AG04450 (cell line): ENCODE measurements at regions not wholly inside any gene's neighbourhood (a gene's known extent, or its start where the extent isn't known, plus 50 kb on each side); places are given as distances from the start of the nearest gene placed in this dataset.

Experiments used
- CTCF ChIA-PET: fragments of 300-600, 350-600 bp; formaldehyde crosslinking; extraction: SDS; loops from one replicate; lab custom pipeline; 2022; ENCODE audit warnings: antibody characterized with exemption, inconsistent platforms; lab: Charles Lee
- POLR2A ChIA-PET: fragments of 350-600 bp; formaldehyde crosslinking; extraction: SDS; loops from one replicate; lab custom pipeline; 2021; ENCODE audit warnings: antibody characterized with exemption, inconsistent platforms; lab: Yijun Ruan, JAX
- DNase-seq: peaks from one replicate; pipeline ENCODE4 v3.0.0-alpha.2; 2011; ENCODE audit warnings: low read depth, low spot score
- H3K27ac ChIP-seq: one replicate; pipeline ENCODE4 v1.5.1; 2012; ENCODE audit warnings: low read depth, low read length, control low read depth
- H3K27me3 ChIP-seq: one replicate; pipeline ENCODE4 v1.6.0; 2012; ENCODE audit warnings: low read length; ENCODE audit not compliant: control insufficient read depth, insufficient read depth
- H3K4me3 ChIP-seq: 2 replicates; pipeline ENCODE4 v1.5.1; 2011; ENCODE audit warnings: mild to moderate bottlenecking, low read depth, low read length, control low read depth
- H3K9me3 ChIP-seq: 2 replicates; pipeline ENCODE4 v1.5.1; 2012; ENCODE audit warnings: low read length; ENCODE audit not compliant: control insufficient read depth, insufficient read depth
- TF ChIP-seq, protein P1 (sequence below): IDR thresholded peaks from 2 replicates; pipeline ENCODE4 v1.5.1; 2011; ENCODE audit warnings: low read depth, low read length, control low read depth, inconsistent platforms

DNA sequence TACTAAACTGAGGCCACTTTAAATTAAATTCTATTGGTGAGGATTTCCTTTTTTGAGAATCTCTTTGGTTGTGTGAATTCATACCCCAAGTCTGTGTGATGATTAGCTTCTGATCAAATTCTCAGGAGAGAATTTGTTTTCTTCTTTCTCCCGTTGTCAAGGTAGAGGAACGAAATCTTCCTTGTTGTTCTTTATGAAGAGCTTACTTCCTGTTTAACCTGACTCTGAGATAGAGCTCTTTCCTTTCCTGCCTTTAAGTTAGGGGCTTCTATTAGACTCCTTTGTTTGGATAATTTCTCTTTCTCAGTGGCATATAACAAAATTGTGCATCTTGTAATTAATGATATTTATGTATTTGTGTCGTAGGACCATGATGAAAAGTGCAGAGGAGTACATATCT is 572.1 kb downstream of the REEP3 start:
- POLR2A ChIA-PET, result no interaction called here
- Histone ChIP-seq H3K9me3 (no peaks in the 10 kb centered on the region), H3K4me3 (no peak overlapping the region), H3K27me3 (no peaks in the 10 kb centered on the region), H3K27ac (no peak overlapping the region)
- no peak for DNase-seq
- TF ChIP-seq, protein P1, sequence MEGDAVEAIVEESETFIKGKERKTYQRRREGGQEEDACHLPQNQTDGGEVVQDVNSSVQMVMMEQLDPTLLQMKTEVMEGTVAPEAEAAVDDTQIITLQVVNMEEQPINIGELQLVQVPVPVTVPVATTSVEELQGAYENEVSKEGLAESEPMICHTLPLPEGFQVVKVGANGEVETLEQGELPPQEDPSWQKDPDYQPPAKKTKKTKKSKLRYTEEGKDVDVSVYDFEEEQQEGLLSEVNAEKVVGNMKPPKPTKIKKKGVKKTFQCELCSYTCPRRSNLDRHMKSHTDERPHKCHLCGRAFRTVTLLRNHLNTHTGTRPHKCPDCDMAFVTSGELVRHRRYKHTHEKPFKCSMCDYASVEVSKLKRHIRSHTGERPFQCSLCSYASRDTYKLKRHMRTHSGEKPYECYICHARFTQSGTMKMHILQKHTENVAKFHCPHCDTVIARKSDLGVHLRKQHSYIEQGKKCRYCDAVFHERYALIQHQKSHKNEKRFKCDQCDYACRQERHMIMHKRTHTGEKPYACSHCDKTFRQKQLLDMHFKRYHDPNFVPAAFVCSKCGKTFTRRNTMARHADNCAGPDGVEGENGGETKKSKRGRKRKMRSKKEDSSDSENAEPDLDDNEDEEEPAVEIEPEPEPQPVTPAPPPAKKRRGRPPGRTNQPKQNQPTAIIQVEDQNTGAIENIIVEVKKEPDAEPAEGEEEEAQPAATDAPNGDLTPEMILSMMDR, result no peak
- CTCF ChIA-PET, result no interaction called here

DNA sequence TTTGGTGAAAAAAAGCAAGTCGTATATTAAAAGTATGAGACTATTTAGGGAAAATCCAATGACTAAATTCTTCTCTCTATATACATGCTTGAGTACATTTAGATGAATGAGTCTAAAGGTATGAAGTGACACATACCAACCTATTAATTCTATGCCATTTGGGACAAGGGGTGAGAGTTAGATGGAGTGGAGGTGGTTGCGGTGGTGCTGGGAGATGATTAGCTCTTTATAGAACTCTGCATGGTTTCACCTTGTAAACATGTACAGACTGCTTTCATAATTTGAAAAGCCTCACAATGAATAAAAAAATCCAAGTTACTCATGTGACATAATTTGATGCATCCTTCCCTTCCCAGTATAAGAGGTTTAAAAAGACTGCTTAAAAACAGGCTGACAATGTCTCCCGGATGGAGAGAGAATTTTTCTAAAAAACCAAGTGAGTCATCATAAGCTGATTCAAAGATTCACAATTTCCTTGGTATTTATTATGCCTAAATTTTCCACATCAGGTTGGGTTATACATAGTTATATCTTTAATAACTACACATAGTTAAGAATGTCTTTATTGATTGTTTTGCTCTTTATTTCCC is 572.8 kb downstream of the REEP3 start:
- TF ChIP-seq, protein P1, result no peak
- no peak for DNase-seq
- no peak overlapping the region for H3K4me3 ChIP-seq
- ChIA-PET POLR2A (no interaction called here), CTCF (no interaction called here)
- H3K27me3 ChIP-seq, result no peaks in the 10 kb centered on the region
- no peak overlapping the region for H3K27ac ChIP-seq
- no peaks in the 10 kb centered on the region for H3K9me3 ChIP-seq

DNA sequence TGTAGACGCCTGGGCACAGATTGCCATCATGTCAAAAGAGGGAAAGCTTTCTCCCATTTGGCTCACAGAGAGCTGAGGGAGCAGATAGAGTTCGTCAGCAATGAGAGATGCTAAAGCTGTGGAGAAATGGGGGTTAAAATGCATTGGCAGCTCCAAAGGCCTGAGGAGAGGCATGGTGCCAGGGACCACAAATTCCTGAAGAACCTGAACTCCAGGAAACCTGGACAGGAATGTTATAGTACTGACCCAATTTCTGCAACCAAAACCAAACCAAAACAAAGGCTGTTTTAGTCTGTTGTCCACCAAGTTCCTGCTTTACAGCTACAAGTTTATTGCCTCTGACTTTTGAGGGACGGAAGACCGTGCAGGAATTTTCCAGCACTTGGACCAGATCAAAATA is 575.7 kb downstream of the REEP3 start:
- Histone ChIP-seq H3K4me3 (no peak overlapping the region), H3K27ac (no peak overlapping the region), H3K27me3 (no peaks in the 10 kb centered on the region), H3K9me3 (no peaks in the 10 kb centered on the region)
- CTCF ChIA-PET, result no interaction called here
- TF ChIP-seq, protein P1, result no peak
- no peak for DNase-seq
- POLR2A ChIA-PET, result no interaction called here

DNA sequence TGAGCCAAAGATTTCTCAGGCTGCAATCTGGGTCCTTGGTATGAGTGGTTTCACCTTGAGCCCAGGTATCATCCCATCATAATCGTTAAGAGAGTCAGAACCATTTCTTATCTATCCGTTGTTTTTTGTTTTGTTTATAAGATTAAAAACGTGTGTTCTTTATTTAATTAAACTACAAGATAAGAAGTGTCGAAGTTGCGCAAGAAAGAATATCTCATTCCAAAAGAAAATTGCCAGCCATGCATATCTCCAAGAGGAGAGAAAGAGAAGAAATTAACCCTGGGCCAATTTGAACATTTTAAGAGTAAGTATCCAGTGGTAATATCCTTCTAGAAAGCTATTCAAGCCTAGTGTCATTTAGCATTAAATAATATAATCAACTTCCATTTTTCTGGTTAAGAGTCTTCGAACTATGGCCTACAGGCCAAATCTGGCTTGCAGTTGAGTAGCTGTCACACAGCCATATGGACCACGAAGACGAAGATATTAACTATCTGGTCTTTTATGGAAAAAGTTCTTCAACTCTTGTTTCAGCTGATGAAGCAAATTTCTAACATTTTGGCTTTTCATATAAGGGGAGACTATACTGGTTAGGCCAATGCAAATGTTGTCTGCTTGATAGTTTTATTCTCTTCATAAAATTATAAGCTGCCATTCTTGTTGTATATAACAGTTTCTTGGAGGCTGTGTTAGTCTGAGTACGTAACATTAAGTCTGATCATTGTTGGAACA is 576.4 kb downstream of the REEP3 start:
- no peaks in the 10 kb centered on the region for H3K9me3 ChIP-seq
- TF ChIP-seq, protein P1, result no peak
- POLR2A ChIA-PET, result no interaction called here
- no peak overlapping the region for H3K4me3 ChIP-seq
- H3K27ac ChIP-seq, result no peak overlapping the region
- CTCF ChIA-PET, result no interaction called here
- no peaks in the 10 kb centered on the region for H3K27me3 ChIP-seq
- no peak for DNase-seq

DNA sequence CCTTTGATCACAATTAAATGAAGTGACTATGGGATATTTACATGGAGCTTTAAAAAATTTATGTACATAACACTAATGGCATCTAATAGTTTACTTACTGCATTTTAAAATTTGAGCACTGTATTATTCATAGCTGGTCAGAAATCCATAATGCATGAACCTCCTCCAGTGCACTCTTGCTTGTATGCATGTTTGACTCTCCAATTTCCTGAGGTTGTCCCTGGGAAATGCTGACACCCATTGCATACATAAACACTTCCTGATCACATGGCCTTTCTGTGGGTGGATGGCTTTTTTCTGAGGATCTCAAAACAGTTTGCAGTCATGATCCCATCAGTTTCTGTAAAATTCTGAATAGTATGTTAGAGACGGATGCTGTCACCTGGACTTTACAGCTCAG is 577.8 kb downstream of the REEP3 start:
- POLR2A ChIA-PET, result no interaction called here
- CTCF ChIA-PET, result no interaction called here
- DNase-seq, result no peak
- H3K9me3 ChIP-seq, result no peaks in the 10 kb centered on the region
- no peak overlapping the region for H3K4me3 ChIP-seq
- no peak overlapping the region for H3K27ac ChIP-seq
- no peaks in the 10 kb centered on the region for H3K27me3 ChIP-seq
- TF ChIP-seq, protein P1, result no peak
